ENCODE measurements at regions not wholly inside any gene's neighbourhood (a gene's known extent, or its start where the extent isn't known, plus 50 kb on each side); places are given as distances from the start of the nearest gene placed in this dataset.

DNA sequence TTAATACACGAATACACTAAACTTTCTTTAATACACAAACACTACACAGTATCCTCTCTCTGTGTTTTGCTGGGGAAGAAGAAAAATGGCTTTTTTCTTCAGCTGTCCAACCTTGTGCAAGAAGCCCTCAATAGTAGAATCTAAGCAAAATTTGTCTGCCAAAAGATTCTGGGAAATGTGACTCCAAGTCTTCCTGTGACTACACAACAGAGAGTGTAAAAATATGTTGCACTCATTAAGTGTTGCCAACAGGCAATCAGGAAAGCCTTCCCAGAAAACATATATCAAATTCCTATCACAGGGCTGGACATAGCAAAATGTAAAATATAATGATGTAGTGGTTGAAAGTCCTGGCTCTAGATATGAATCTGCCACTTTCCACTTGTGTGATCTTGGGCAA lies 825.1 kb upstream of the ZWINT start:
- H3K27ac ChIP-seq (replicated peaks; ENCODE audit: low read length) = no peak overlapping the region
- H3K9ac ChIP-seq (ENCODE audit: low read depth, low read length, poor library complexity) = no peak overlapping the region
- no peaks in the 10 kb centered on the region for H3K4me1 ChIP-seq (ENCODE audit: control insufficient read depth in 2 of 2, insufficient read depth in 1 of 2, low read depth in 1 of 2, low read length in 2 of 2)
- H2BK12ac ChIP-seq (ENCODE audit: low read length) = no peak overlapping the region
- H3K18ac ChIP-seq (ENCODE audit: low read length) = no peak overlapping the region
- H2BK5ac ChIP-seq (ENCODE audit: low read length) = no peak overlapping the region
- H4K8ac ChIP-seq (ENCODE audit: low read depth, low read length) = no peak overlapping the region
- no CpG with 5 or more reads among the region's 1 CpG for WGBS, 2 donors (ENCODE audit: extremely low coverage in 2 of 2, insufficient read length in 2 of 2, insufficient replicate concordance in 1 of 2)
- H3K79me1 ChIP-seq (ENCODE audit: low read depth, low read length) = no peaks in the 10 kb centered on the region
- H2BK15ac ChIP-seq (ENCODE audit: low read length) = no peak overlapping the region
- H2AK5ac ChIP-seq (ENCODE audit: low read depth, low read length) = no peak overlapping the region
- peaks cover 0 to 5% of the 10 kb centered on the region in 2 donors for H3K9me3 ChIP-seq (replicated peaks in 1 of 2; ENCODE audit: control insufficient read depth in 2 of 2, insufficient read depth in 1 of 2, low read depth in 1 of 2, low read length in 2 of 2)
- no peak overlapping the region for H3K23ac ChIP-seq (ENCODE audit: low read depth, low read length, poor library complexity)
- no peak overlapping the region for H2AFZ ChIP-seq (ENCODE audit: low read length)
- H3K27me3 ChIP-seq (ENCODE audit: control insufficient read depth in 3 of 3, insufficient read depth in 3 of 3, low read depth in 1 of 3, low read length in 3 of 3) = no peaks in the 10 kb centered on the region
- DNase-seq (ENCODE audit: low spot score) = no peak
- no peak overlapping the region for H3K4ac ChIP-seq (ENCODE audit: low read length)
- no peak overlapping the region for H2BK120ac ChIP-seq (ENCODE audit: low read depth, low read length)
- H3K4me3 ChIP-seq (ENCODE audit: low read length in 2 of 2) = no peak overlapping the region
- no peak overlapping the region for H4K91ac ChIP-seq (ENCODE audit: low read depth, low read length, poor library complexity)
- H3K4me2 ChIP-seq (ENCODE audit: insufficient read depth, low read length, poor library complexity, severe bottlenecking) = no peak overlapping the region
- H3K36me3 ChIP-seq (replicated peaks in 1 of 2; ENCODE audit: control insufficient read depth in 2 of 2, insufficient read depth in 2 of 2, low read length in 2 of 2) = no peaks in the 10 kb centered on the region
- H3K14ac ChIP-seq (ENCODE audit: low read length) = no peak overlapping the region

DNA sequence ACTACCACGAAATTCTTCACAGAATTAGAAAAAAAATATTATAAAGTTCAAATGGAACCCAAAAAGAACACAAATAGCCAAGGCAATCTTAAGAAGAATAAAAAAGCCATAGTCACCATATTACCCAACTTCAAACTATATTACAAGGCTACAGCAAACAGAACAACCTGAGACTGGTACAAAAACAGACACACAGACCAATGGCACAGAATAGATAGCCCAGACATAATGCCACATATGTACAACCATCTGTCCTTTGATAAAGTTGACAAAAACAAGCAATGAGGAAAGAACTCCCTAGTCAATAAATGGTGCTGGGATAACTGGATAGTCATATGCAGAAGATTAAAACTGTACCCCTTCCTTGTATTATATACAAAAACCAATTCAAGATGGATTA lies 808.5 kb upstream of the ZWINT start:
- Histone ChIP-seq H3K14ac (ENCODE audit: low read length) (no peak overlapping the region), H3K4me1 (ENCODE audit: control insufficient read depth in 2 of 2, insufficient read depth in 1 of 2, low read depth in 1 of 2, low read length in 2 of 2) (peaks cover 0 to 2% of the 10 kb centered on the region in 2 donors), H3K9me3 (replicated peaks in 1 of 2; ENCODE audit: control insufficient read depth in 2 of 2, insufficient read depth in 1 of 2, low read depth in 1 of 2, low read length in 2 of 2) (no peaks in the 10 kb centered on the region), H3K23ac (ENCODE audit: low read depth, low read length, poor library complexity) (no peak overlapping the region), H2BK15ac (ENCODE audit: low read length) (no peak overlapping the region), H2BK120ac (ENCODE audit: low read depth, low read length) (no peak overlapping the region), H3K36me3 (replicated peaks in 1 of 2; ENCODE audit: control insufficient read depth in 2 of 2, insufficient read depth in 2 of 2, low read length in 2 of 2) (no peaks in the 10 kb centered on the region), H3K4me2 (ENCODE audit: insufficient read depth, low read length, poor library complexity, severe bottlenecking) (no peak overlapping the region), H3K79me1 (ENCODE audit: low read depth, low read length) (no peaks in the 10 kb centered on the region), H3K9ac (ENCODE audit: low read depth, low read length, poor library complexity) (no peak overlapping the region), H3K18ac (ENCODE audit: low read length) (no peak overlapping the region), H2BK12ac (ENCODE audit: low read length) (no peak overlapping the region), H3K4me3 (ENCODE audit: low read length in 2 of 2) (no peak overlapping the region), H3K27me3 (ENCODE audit: control insufficient read depth in 3 of 3, insufficient read depth in 3 of 3, low read depth in 1 of 3, low read length in 3 of 3) (no peaks in the 10 kb centered on the region), H2BK5ac (ENCODE audit: low read length) (no peak overlapping the region), H3K4ac (ENCODE audit: low read length) (no peak overlapping the region), H3K27ac (replicated peaks; ENCODE audit: low read length) (no peak overlapping the region), H4K91ac (ENCODE audit: low read depth, low read length, poor library complexity) (no peak overlapping the region), H4K8ac (ENCODE audit: low read depth, low read length) (no peak overlapping the region), H2AFZ (ENCODE audit: low read length) (no peak overlapping the region), H2AK5ac (ENCODE audit: low read depth, low read length) (no peak overlapping the region)
- no peak for DNase-seq (ENCODE audit: low spot score)
- WGBS, 2 donors (ENCODE audit: extremely low coverage in 2 of 2, insufficient read length in 2 of 2, insufficient replicate concordance in 1 of 2) = no CpG with 5 or more reads among the region's 1 CpG

DNA sequence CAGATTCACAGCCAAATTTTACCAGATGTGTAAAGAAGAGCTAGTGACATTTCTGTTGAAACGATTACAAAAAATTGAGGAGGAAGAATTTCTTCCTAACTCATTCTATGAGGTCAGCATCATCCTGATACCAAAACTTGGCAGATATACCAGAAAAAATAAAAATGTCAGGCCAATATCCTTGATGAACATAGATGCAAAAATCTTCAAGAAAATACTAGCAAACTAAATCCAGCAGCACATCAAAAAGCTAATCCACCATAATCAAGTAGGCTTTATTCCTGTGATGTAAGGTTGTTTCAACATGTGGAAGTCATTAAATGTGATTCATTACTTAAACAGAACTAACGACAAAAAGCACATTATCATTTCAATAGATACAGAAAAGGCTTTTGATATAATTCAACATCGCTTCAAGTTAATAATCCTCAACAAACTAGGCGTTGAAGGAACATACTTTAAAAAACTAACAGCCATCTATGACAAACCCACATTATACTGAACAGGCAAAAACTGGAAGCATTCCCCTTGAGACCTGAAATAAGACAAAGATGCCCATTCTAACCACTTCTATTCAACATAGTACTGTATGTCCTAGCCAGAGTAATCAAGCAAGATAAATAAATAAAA lies 807.7 kb upstream of the ZWINT start:
- no peaks in the 10 kb centered on the region for H3K36me3 ChIP-seq (replicated peaks in 1 of 2; ENCODE audit: control insufficient read depth in 2 of 2, insufficient read depth in 2 of 2, low read length in 2 of 2)
- no CpG with 5 or more reads among the region's 4 CpGs for WGBS, 2 donors (ENCODE audit: extremely low coverage in 2 of 2, insufficient read length in 2 of 2, insufficient replicate concordance in 1 of 2)
- H2BK15ac ChIP-seq (ENCODE audit: low read length) = no peak overlapping the region
- no peak overlapping the region for H4K8ac ChIP-seq (ENCODE audit: low read depth, low read length)
- DNase-seq (ENCODE audit: low spot score) = no peak
- H3K79me1 ChIP-seq (ENCODE audit: low read depth, low read length) = no peaks in the 10 kb centered on the region
- H3K4me3 ChIP-seq (ENCODE audit: low read length in 2 of 2) = no peak overlapping the region
- H3K14ac ChIP-seq (ENCODE audit: low read length) = no peak overlapping the region
- H3K9ac ChIP-seq (ENCODE audit: low read depth, low read length, poor library complexity) = no peak overlapping the region
- no peaks in the 10 kb centered on the region for H3K9me3 ChIP-seq (replicated peaks in 1 of 2; ENCODE audit: control insufficient read depth in 2 of 2, insufficient read depth in 1 of 2, low read depth in 1 of 2, low read length in 2 of 2)
- H3K4me1 ChIP-seq (ENCODE audit: control insufficient read depth in 2 of 2, insufficient read depth in 1 of 2, low read depth in 1 of 2, low read length in 2 of 2) = peaks cover 0 to 2% of the 10 kb centered on the region in 2 donors
- H2BK12ac ChIP-seq (ENCODE audit: low read length) = no peak overlapping the region
- no peak overlapping the region for H3K4me2 ChIP-seq (ENCODE audit: insufficient read depth, low read length, poor library complexity, severe bottlenecking)
- H3K18ac ChIP-seq (ENCODE audit: low read length) = no peak overlapping the region
- no peak overlapping the region for H2AFZ ChIP-seq (ENCODE audit: low read length)
- no peak overlapping the region for H3K4ac ChIP-seq (ENCODE audit: low read length)
- no peak overlapping the region for H2BK5ac ChIP-seq (ENCODE audit: low read length)
- H3K27ac ChIP-seq (replicated peaks; ENCODE audit: low read length) = no peak overlapping the region
- no peak overlapping the region for H2BK120ac ChIP-seq (ENCODE audit: low read depth, low read length)
- no peak overlapping the region for H3K23ac ChIP-seq (ENCODE audit: low read depth, low read length, poor library complexity)
- H4K91ac ChIP-seq (ENCODE audit: low read depth, low read length, poor library complexity) = no peak overlapping the region
- H3K27me3 ChIP-seq (ENCODE audit: control insufficient read depth in 3 of 3, insufficient read depth in 3 of 3, low read depth in 1 of 3, low read length in 3 of 3) = no peaks in the 10 kb centered on the region
- H2AK5ac ChIP-seq (ENCODE audit: low read depth, low read length) = no peak overlapping the region

DNA sequence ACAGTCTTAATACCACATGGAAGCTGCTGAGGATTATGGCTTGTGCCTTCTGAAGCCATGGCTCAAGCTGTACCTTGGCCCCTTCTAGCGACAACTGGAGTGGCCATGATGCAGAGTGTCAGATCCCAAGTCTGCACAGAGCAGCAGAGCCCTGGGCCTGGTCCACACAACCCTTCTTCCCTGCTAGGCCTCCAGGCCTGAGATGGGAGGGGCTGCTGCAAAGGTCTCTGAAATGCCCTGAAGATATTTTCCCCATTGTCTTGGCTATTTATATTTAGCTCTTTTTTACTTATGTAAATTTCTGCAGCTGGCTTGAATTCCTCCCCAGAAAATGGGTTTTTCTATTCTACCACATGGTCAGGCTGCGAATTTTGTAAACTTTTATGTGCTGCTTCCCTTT lies 804.6 kb upstream of the ZWINT start:
- no peak overlapping the region for H3K23ac ChIP-seq (ENCODE audit: low read depth, low read length, poor library complexity)
- no peak overlapping the region for H3K27ac ChIP-seq (replicated peaks; ENCODE audit: low read length)
- no peaks in the 10 kb centered on the region for H3K9me3 ChIP-seq (replicated peaks in 1 of 2; ENCODE audit: control insufficient read depth in 2 of 2, insufficient read depth in 1 of 2, low read depth in 1 of 2, low read length in 2 of 2)
- H3K9ac ChIP-seq (ENCODE audit: low read depth, low read length, poor library complexity) = no peak overlapping the region
- no peak overlapping the region for H4K91ac ChIP-seq (ENCODE audit: low read depth, low read length, poor library complexity)
- H3K4ac ChIP-seq (ENCODE audit: low read length) = no peak overlapping the region
- no peak overlapping the region for H3K4me3 ChIP-seq (ENCODE audit: low read length in 2 of 2)
- WGBS, 2 donors (ENCODE audit: extremely low coverage in 2 of 2, insufficient read length in 2 of 2, insufficient replicate concordance in 1 of 2) = no CpG with 5 or more reads among the region's 2 CpGs
- no peak overlapping the region for H2BK15ac ChIP-seq (ENCODE audit: low read length)
- H2AFZ ChIP-seq (ENCODE audit: low read length) = no peak overlapping the region
- no peaks in the 10 kb centered on the region for H3K79me1 ChIP-seq (ENCODE audit: low read depth, low read length)
- H2BK120ac ChIP-seq (ENCODE audit: low read depth, low read length) = no peak overlapping the region
- H4K8ac ChIP-seq (ENCODE audit: low read depth, low read length) = no peak overlapping the region
- DNase-seq (ENCODE audit: low spot score) = no peak
- H3K18ac ChIP-seq (ENCODE audit: low read length) = no peak overlapping the region
- H3K14ac ChIP-seq (ENCODE audit: low read length) = no peak overlapping the region
- H2AK5ac ChIP-seq (ENCODE audit: low read depth, low read length) = no peak overlapping the region
- H3K4me2 ChIP-seq (ENCODE audit: insufficient read depth, low read length, poor library complexity, severe bottlenecking) = no peak overlapping the region
- no peaks in the 10 kb centered on the region for H3K27me3 ChIP-seq (ENCODE audit: control insufficient read depth in 3 of 3, insufficient read depth in 3 of 3, low read depth in 1 of 3, low read length in 3 of 3)
- no peaks in the 10 kb centered on the region for H3K36me3 ChIP-seq (replicated peaks in 1 of 2; ENCODE audit: control insufficient read depth in 2 of 2, insufficient read depth in 2 of 2, low read length in 2 of 2)
- peaks cover 0 to 2% of the 10 kb centered on the region in 2 donors for H3K4me1 ChIP-seq (ENCODE audit: control insufficient read depth in 2 of 2, insufficient read depth in 1 of 2, low read depth in 1 of 2, low read length in 2 of 2)
- no peak overlapping the region for H2BK5ac ChIP-seq (ENCODE audit: low read length)
- no peak overlapping the region for H2BK12ac ChIP-seq (ENCODE audit: low read length)
